ENCODE measurements at regions not wholly inside any gene's neighbourhood (a gene's known extent, or its start where the extent isn't known, plus 50 kb on each side); places are given as distances from the start of the nearest gene placed in this dataset.

DNA sequence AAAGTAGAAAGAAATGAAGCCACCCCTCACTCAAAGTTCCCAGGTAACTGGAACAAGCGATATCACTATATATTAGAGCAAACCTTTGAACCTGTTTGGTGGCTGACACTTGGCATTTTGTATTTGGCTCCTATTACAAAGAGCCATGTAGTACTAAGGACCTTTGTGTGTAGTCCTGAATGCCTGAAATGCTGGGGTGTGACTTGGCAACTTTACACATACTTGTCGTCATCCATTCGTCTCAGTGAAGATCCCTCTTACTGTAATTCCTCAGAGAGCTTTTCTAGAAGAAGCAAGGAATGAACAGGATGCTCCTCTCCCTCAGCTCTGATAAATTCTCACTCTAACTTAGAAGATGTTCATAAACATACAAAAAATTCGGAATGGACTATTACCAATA is 216.1 kb upstream of the CDIN1 start:
- TF ChIP-seq POLR2A (IDR thresholded peaks at IDR 0.05; ENCODE audit: low read depth, low read length) = no peak
- TF ChIP-seq POLR2AphosphoS5 (IDR thresholded peaks at IDR 0.05; ENCODE audit: low read depth, low read length) = no peak
- no peak for TF ChIP-seq TAF1 (IDR thresholded peaks at IDR 0.05; ENCODE audit: borderline replicate concordance, low read depth, low read length)
